MM.1S (cell line): ENCODE measurements at regions not wholly inside any gene's neighbourhood (a gene's known extent, or its start where the extent isn't known, plus 50 kb on each side); places are given as distances from the start of the nearest gene placed in this dataset.
"Not testable (repeated sequence)": the region's sequence is repeated elsewhere in the genome, so short reads cannot be mapped to it uniquely, and the experiment has no call there.

Source experiments
- DNase-seq: peaks from one replicate; pipeline ENCODE4 v3.0.0-alpha.2; 2015
- H2AFZ ChIP-seq: fragments of 300-600 bp; sonication (generic); 2 replicates; pipeline ENCODE4 v1.6.0; 2016; ENCODE audit warnings: antibody characterized with exemption, low read length
- H3F3A ChIP-seq: fragments of 300-600 bp; sonication (generic); 2 replicates; pipeline ENCODE4 v1.6.1; 2016; ENCODE audit warnings: mild to moderate bottlenecking, antibody characterized with exemption, low read length, moderate library complexity, mixed read lengths; ENCODE audit not compliant: insufficient read depth
- H3K27ac ChIP-seq: fragments of 300-600 bp; sonication (generic); 2 replicates; pipeline ENCODE4 v1.5.1; 2016; ENCODE audit warnings: mild to moderate bottlenecking, low read length
- H3K27me3 ChIP-seq: fragments of 300-600 bp; sonication (generic); replicated peaks from 2 replicates; pipeline ENCODE4 v1.6.0; 2016; ENCODE audit warnings: low read length; ENCODE audit not compliant: insufficient read depth
- H3K36me3 ChIP-seq: fragments of 300-600 bp; sonication (generic); replicated peaks from 2 replicates; pipeline ENCODE4 v1.6.1; 2016; ENCODE audit warnings: mild to moderate bottlenecking, low read length, mixed read lengths; ENCODE audit not compliant: insufficient read depth
- H3K4me1 ChIP-seq: fragments of 300-600 bp; sonication (generic); 2 replicates; pipeline ENCODE4 v1.6.1; 2016; ENCODE audit warnings: low read length, mixed read lengths
- H3K4me2 ChIP-seq: fragments of 300-600 bp; sonication (generic); 2 replicates; pipeline ENCODE4 v1.6.0; 2016; ENCODE audit warnings: low read depth, low read length
- H3K4me3 ChIP-seq: fragments of 300-600 bp; sonication (generic); 2 replicates; pipeline ENCODE4 v1.5.1; 2016; ENCODE audit warnings: low read length, mixed read lengths
- H3K79me2 ChIP-seq: fragments of 300-600 bp; sonication (generic); 2 replicates; pipeline ENCODE4 v1.6.1; 2016; ENCODE audit warnings: mixed run types, low read length, mixed read lengths
- H3K9ac ChIP-seq: fragments of 300-600 bp; sonication (generic); 2 replicates; pipeline ENCODE4 v1.6.1; 2016; ENCODE audit warnings: low read length, mixed read lengths
- H3K9me2 ChIP-seq: fragments of 300-600 bp; sonication (generic); replicated peaks from 2 replicates; pipeline ENCODE4 v1.6.1; 2016; ENCODE audit warnings: mild to moderate bottlenecking, low read length, mixed read lengths; ENCODE audit not compliant: insufficient read depth
- H3K9me3 ChIP-seq: fragments of 300-600 bp; sonication (generic); replicated peaks from 2 replicates; pipeline ENCODE4 v1.6.1; 2016; ENCODE audit warnings: mild to moderate bottlenecking, low read length, mixed read lengths; ENCODE audit not compliant: insufficient read depth
- H4K20me1 ChIP-seq: fragments of 300-600 bp; sonication (generic); 2 replicates; pipeline ENCODE4 v1.6.1; 2016; ENCODE audit warnings: mild to moderate bottlenecking, low read length, moderate library complexity, mixed read lengths; ENCODE audit not compliant: insufficient read depth
- EZH2 ChIP-seq: fragments of 300-600 bp; sonication (generic); optimal IDR thresholded peaks from 2 replicates; pipeline ENCODE3; 2017; ENCODE audit warnings: low read depth, mild to moderate bottlenecking, antibody characterized with exemption, low read length, mixed read lengths
- EZH2phosphoT487 ChIP-seq: fragments of 300-600 bp; sonication (generic); IDR thresholded peaks from 2 replicates; pipeline ENCODE4 v1.6.1; 2018; ENCODE audit warnings: antibody characterized with exemption, low read length
- TF ChIP-seq, protein P1 (sequence below): fragments of 300-600 bp; sonication (generic); IDR thresholded peaks from 2 replicates; pipeline ENCODE4 v1.5.1; 2016; ENCODE audit warnings: antibody characterized with exemption, low read length, mixed read lengths

GRCh38 chr22:25413620-25414019 is 150.9 kb upstream of the GRK3 start:
- no peak for DNase-seq
- Histone ChIP-seq H3K9me2 (no peaks in the 10 kb centered on the region), H3K4me2 (no peak overlapping the region), H3F3A (no peaks in the 10 kb centered on the region), H2AFZ (no peak overlapping the region), H3K9ac (no peak overlapping the region), H4K20me1 (no peaks in the 10 kb centered on the region), H3K36me3 (no peaks in the 10 kb centered on the region), H3K4me1 (no peaks in the 10 kb centered on the region), H3K79me2 (no peaks in the 10 kb centered on the region), H3K27ac (no peak overlapping the region), H3K4me3 (no peak overlapping the region), H3K9me3 (no peaks in the 10 kb centered on the region), H3K27me3 (no peaks in the 10 kb centered on the region)
- TF ChIP-seq, protein P1, sequence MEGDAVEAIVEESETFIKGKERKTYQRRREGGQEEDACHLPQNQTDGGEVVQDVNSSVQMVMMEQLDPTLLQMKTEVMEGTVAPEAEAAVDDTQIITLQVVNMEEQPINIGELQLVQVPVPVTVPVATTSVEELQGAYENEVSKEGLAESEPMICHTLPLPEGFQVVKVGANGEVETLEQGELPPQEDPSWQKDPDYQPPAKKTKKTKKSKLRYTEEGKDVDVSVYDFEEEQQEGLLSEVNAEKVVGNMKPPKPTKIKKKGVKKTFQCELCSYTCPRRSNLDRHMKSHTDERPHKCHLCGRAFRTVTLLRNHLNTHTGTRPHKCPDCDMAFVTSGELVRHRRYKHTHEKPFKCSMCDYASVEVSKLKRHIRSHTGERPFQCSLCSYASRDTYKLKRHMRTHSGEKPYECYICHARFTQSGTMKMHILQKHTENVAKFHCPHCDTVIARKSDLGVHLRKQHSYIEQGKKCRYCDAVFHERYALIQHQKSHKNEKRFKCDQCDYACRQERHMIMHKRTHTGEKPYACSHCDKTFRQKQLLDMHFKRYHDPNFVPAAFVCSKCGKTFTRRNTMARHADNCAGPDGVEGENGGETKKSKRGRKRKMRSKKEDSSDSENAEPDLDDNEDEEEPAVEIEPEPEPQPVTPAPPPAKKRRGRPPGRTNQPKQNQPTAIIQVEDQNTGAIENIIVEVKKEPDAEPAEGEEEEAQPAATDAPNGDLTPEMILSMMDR = no peak

DNA sequence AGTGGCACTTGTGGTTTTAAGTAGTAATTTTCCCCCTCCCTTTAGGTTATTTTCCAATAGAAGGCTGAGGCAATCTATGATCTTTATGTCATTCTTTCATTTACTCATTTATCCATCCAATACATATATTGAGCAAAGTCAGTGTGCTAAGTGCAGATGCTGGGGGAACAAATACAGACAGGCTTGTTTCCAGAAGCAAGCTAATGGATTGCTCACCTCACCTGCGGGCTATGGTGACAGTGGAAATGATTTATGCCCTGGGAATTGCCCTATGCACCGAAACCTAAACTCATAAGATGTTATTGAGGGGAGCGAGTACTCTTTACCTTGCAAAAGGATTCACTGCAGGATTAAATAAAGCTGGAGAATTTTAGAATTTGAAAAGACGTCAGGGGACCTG is 148.7 kb upstream of the GRK3 start:
- not testable (repeated sequence) for DNase-seq

GRCh38 chr22:25417826-25418225 is 146.6 kb upstream of the GRK3 start:
- not testable (repeated sequence) for H3K9ac ChIP-seq, H3K36me3 ChIP-seq, H3K4me2 ChIP-seq, H2AFZ ChIP-seq, H3K9me3 ChIP-seq, H3K79me2 ChIP-seq, H3F3A ChIP-seq, H3K27me3 ChIP-seq, H3K27ac ChIP-seq, H3K4me1 ChIP-seq, H4K20me1 ChIP-seq, H3K4me3 ChIP-seq, DNase-seq, H3K9me2 ChIP-seq

More for the DNA sequence above, 148.7 kb upstream of the GRK3 start:
- H3F3A ChIP-seq, H3K27ac ChIP-seq, H3K4me2 ChIP-seq, H3K4me1 ChIP-seq, H3K4me3 ChIP-seq, H3K27me3 ChIP-seq, H4K20me1 ChIP-seq, H3K36me3 ChIP-seq, H3K79me2 ChIP-seq, H3K9ac ChIP-seq, H3K9me3 ChIP-seq, H2AFZ ChIP-seq, H3K9me2 ChIP-seq: not testable (repeated sequence)

DNA sequence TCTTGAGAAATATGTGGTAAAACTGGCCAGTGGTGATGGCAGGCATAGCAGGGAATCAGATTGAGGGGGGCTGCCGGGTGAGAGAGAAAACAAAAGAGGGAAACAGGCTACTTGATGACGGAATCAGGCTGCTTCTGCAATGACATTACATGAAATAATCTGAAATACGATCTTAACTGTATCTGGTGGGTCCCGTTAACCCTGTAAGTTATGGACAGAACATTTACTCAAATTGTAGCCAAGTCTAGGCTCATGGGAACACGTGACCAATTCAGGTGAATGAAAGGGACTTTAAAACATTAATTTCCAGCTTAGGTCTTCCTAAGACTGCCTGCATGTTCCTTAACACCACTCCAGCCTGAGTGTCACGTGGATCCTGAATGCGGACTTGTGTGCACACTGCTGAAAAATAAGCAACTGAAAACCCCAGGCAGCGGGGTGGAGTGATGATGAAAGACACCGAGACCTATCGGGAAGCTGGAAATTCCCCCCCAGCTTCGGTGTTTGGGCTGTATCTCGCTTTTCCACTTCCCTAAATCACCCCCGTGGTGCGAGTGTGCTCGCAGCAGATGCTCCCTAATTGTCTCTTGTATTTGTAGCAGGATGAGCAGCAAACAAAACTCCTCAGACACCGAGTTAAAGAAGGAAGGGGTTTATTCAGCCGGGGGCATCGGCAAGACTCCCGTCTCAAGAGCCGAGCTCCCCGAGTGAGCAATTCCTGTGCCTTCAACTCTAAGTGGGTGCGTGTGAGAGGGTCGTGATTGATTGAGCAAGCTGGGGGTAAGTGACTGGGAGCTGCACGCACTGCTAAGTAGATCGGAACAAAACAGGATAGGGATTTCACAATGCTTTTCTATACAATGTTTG is 145.0 kb upstream of the GRK3 start:
- no peak overlapping the region for H3K9ac ChIP-seq

DNA sequence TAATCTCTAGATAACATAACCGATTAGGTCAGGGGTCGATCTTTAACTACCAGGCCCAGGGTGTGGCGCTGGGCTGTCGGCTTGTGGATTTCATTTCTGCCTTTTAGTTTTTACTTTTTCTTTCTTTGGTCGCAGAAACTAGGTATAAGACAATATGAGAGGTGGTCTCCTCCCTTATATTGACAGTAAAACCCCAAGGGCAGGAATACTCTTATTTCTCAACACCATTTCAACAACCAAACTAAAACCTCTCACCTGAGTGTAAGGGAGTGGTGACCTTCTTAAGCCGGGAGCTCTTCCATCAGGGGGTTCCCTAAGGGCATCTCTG is 144.4 kb upstream of the GRK3 start:
- not testable (repeated sequence) for H4K20me1 ChIP-seq, H3K9ac ChIP-seq, H3K36me3 ChIP-seq, H3K27ac ChIP-seq, H3K9me3 ChIP-seq, H2AFZ ChIP-seq, H3K79me2 ChIP-seq, H3F3A ChIP-seq, H3K4me3 ChIP-seq, H3K9me2 ChIP-seq, DNase-seq, H3K27me3 ChIP-seq, H3K4me2 ChIP-seq, H3K4me1 ChIP-seq

More for the DNA sequence above, 145.0 kb upstream of the GRK3 start:
- Histone ChIP-seq H3K9me3 (no peaks in the 10 kb centered on the region), H3K27ac (no peak overlapping the region), H2AFZ (no peak overlapping the region; the same call in 1 of the 2 replicates), H3F3A (no peaks in the 10 kb centered on the region), H3K4me1 (no peaks in the 10 kb centered on the region), H3K27me3 (no peaks in the 10 kb centered on the region), H4K20me1 (no peaks in the 10 kb centered on the region), H3K4me2 (peak overlapping the region; percentile 27; the same call in 1 of the 2 replicates), H3K79me2 (no peaks in the 10 kb centered on the region), H3K9me2 (no peaks in the 10 kb centered on the region), H3K4me3 (no peak overlapping the region), H3K36me3 (no peaks in the 10 kb centered on the region)
- TF ChIP-seq EZH2 (no peak), EZH2phosphoT487 (no peak)
- TF ChIP-seq, protein P1 = no peak
- no peak for DNase-seq
